Superior temporal gyrus (tissue), 1 donor: ENCODE measurements at regions not wholly inside any gene's neighbourhood (a gene's known extent, or its start where the extent isn't known, plus 50 kb on each side); places are given as distances from the start of the nearest gene placed in this dataset.
"Not testable (repeated sequence)": the region's sequence is repeated elsewhere in the genome, so short reads cannot be mapped to it uniquely, and the experiment has no call there.

Experiments
- DNase-seq: peaks from one replicate; pipeline ENCODE4 v3.0.0-alpha.2; 2016; ENCODE audit errors: extremely low spot score

GRCh38 chr5:36782612-36783011 lies 94.0 kb upstream of the NIPBL start:
- not testable (repeated sequence) for DNase-seq

- DNase-seq: no peak
These were observed 90.0 kb upstream of the NIPBL start for GRCh38 chr5:36786448-36787012.

GRCh38 chr5:36787365-36788093 lies 89.0 kb upstream of the NIPBL start:
- DNase-seq: no peak

GRCh38 chr5:36790847-36791246 lies 85.7 kb upstream of the NIPBL start:
- no peak for DNase-seq

GRCh38 chr5:36792560-36793180 lies 83.9 kb upstream of the NIPBL start:
- no peak for DNase-seq

- DNase-seq: no peak
These were observed 81.2 kb upstream of the NIPBL start for GRCh38 chr5:36795366-36795765.

GRCh38 chr5:36796155-36796554 lies 80.4 kb upstream of the NIPBL start:
- DNase-seq: no peak

GRCh38 chr5:36801523-36801922 lies 75.0 kb upstream of the NIPBL start:
- no peak for DNase-seq

- DNase-seq: no peak
These were observed 74.4 kb upstream of the NIPBL start for GRCh38 chr5:36802187-36802586.

- DNase-seq: not testable (repeated sequence)
These were observed 63.3 kb upstream of the NIPBL start for GRCh38 chr5:36813249-36813648.

- no peak for DNase-seq
These were observed 60.7 kb upstream of the NIPBL start for GRCh38 chr5:36815871-36816270.

- DNase-seq: no peak
These were observed 55.7 kb upstream of the NIPBL start for GRCh38 chr5:36820900-36821299.

GRCh38 chr5:36826694-36827093 lies 49.9 kb upstream of the NIPBL start:
- no peak for DNase-seq
